Smooth muscle cell of the brain vasculature (primary cell): ENCODE measurements at regions not wholly inside any gene's neighbourhood (a gene's known extent, or its start where the extent isn't known, plus 50 kb on each side); places are given as distances from the start of the nearest gene placed in this dataset.
A peak's percentile ranks its signal among the peaks of the same experiment; 100 is the strongest.
"Not testable (repeated sequence)": the region's sequence is repeated elsewhere in the genome, so short reads cannot be mapped to it uniquely, and the experiment has no call there.

Experiments
- DNase-seq: peaks from one replicate; pipeline ENCODE4 v3.0.0-alpha.2; 2012; ENCODE audit warnings: low read depth, low spot score

GRCh38 chr15:31487811-31488436 is 161.3 kb downstream of the KLF13 start:
- DNase-seq: no peak

GRCh38 chr15:31488437-31489204 is 162.0 kb downstream of the KLF13 start:
- peak; percentile 66 for DNase-seq

- no peak for DNase-seq
Measured at GRCh38 chr15:31489281-31489680, 162.6 kb downstream of the KLF13 start.

GRCh38 chr15:31489801-31490646 is 163.4 kb downstream of the KLF13 start:
- DNase-seq: no peak

GRCh38 chr15:31494786-31495185 is 168.2 kb downstream of the KLF13 start:
- DNase-seq: no peak

- DNase-seq: no peak
Measured at GRCh38 chr15:31495281-31495680, 168.6 kb downstream of the KLF13 start.

GRCh38 chr15:31497838-31498237 is 171.2 kb downstream of the KLF13 start:
- no peak for DNase-seq

GRCh38 chr15:31498329-31498728 is 171.7 kb downstream of the KLF13 start:
- DNase-seq: no peak

GRCh38 chr15:31498756-31499155 is 172.1 kb downstream of the KLF13 start:
- DNase-seq: no peak

GRCh38 chr15:31499236-31499952 is 172.8 kb downstream of the KLF13 start:
- DNase-seq: no peak

- no peak for DNase-seq
Measured at GRCh38 chr15:31499953-31500765, 173.5 kb downstream of the KLF13 start.

- DNase-seq: no peak
Measured at GRCh38 chr15:31500766-31501449, 174.3 kb downstream of the KLF13 start.

GRCh38 chr15:31501536-31502157 is 175.0 kb downstream of the KLF13 start:
- DNase-seq: no peak

GRCh38 chr15:31502541-31503229 is 176.1 kb downstream of the KLF13 start:
- no peak for DNase-seq

GRCh38 chr15:31503256-31503655 is 176.6 kb downstream of the KLF13 start:
- no peak for DNase-seq

GRCh38 chr15:31503758-31504461 is 177.3 kb downstream of the KLF13 start:
- no peak for DNase-seq

GRCh38 chr15:31504462-31504839 is 177.8 kb downstream of the KLF13 start:
- DNase-seq: no peak

- not testable (repeated sequence) for DNase-seq
Measured at GRCh38 chr15:31507573-31507972, 180.9 kb downstream of the KLF13 start.

- no peak for DNase-seq
Measured at GRCh38 chr15:31508656-31509055, 182.0 kb downstream of the KLF13 start.
